Transverse colon (tissue), 4 donors: ENCODE measurements at regions not wholly inside any gene's neighbourhood (a gene's known extent, or its start where the extent isn't known, plus 50 kb on each side); places are given as distances from the start of the nearest gene placed in this dataset.

Experiments
- CTCF ChIP-seq, 5 experiments: fragments of 200-600 bp in 3 of 5; fragments of 450-650 bp in 2 of 5; sonication (generic) in 3 of 5; IDR thresholded peaks; 1 replicate in 2 of 5; 2 replicates in 3 of 5; pipeline ENCODE4 v1.5.1; 2016 to 2017; ENCODE audit warnings: antibody characterized with exemption in 5 of 5, inconsistent platforms in 3 of 5, mild to moderate bottlenecking in 2 of 5, moderate library complexity in 1 of 5
- POLR2A ChIP-seq: fragments of 450-650 bp; IDR thresholded peaks from one replicate; pipeline ENCODE4 v1.6.1; 2016; ENCODE audit warnings: antibody characterized with exemption, mild to moderate bottlenecking, moderate library complexity
- POLR2AphosphoS5 ChIP-seq, 3 donors: sonication (generic); formaldehyde crosslinking; IDR thresholded peaks; one replicate each; pipeline ENCODE4 v1.6.1; 2016; ENCODE audit warnings: antibody characterized with exemption in 3 of 3

- no peak for TF ChIP-seq POLR2AphosphoS5 (IDR thresholded peaks at IDR 0.05)
- TF ChIP-seq POLR2A = no peak
- no peak for TF ChIP-seq CTCF (IDR thresholded peaks at IDR 0.05)
Observed at GRCh38 chr17:5838661-5839300, 231.4 kb upstream of the WSCD1 start.
